ENCODE measurements at regions not wholly inside any gene's neighbourhood (a gene's known extent, or its start where the extent isn't known, plus 50 kb on each side); places are given as distances from the start of the nearest gene placed in this dataset.
A peak's percentile ranks its signal among the peaks of the same experiment; 100 is the strongest.

DNA sequence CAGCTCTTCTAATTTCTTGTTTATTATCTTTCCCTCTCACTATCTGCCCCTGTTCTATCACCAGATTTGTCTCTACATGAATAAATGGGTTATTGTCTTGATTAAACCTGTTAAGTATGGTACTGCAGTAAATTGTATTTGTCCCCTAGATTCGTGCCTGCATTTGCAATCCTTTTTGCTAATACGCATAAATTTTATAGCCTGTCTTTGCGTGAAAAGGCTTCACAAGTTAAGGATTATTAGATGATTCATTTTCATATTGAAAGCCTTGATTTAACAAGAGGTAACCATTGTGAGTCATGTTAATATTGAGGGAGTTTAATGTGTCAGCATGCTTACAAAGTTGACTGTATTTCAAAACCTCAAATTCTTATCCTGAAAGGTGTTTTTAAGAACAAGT, 204.6 kb downstream of the PCSK1 start (continued):
- TF ChIP-seq, protein P1, sequence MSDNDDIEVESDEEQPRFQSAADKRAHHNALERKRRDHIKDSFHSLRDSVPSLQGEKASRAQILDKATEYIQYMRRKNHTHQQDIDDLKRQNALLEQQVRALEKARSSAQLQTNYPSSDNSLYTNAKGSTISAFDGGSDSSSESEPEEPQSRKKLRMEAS (IDR thresholded peaks at IDR 0.05; ENCODE audit: low read depth, low read length): no peak
- TF ChIP-seq BMI1 (IDR thresholded peaks at IDR 0.05; ENCODE audit: borderline replicate concordance) (no peak), ASH2L (IDR thresholded peaks at IDR 0.05; ENCODE audit: borderline replicate concordance, low read depth) (no peak), EP300 (IDR thresholded peaks at IDR 0.05; ENCODE audit: borderline replicate concordance in 1 of 2, control insufficient read depth in 1 of 2, low read depth in 2 of 2, low read length in 2 of 2) (no peak), CHD1 (IDR thresholded peaks at IDR 0.05; ENCODE audit: low read depth, low read length) (no peak), IKZF2 (IDR thresholded peaks at IDR 0.05) (no peak), POLR2AphosphoS2 (IDR thresholded peaks at IDR 0.05; ENCODE audit: low read depth, low read length) (no peak), SMAD5 (IDR thresholded peaks at IDR 0.05; ENCODE audit: low read depth) (no peak)
- TF ChIP-seq, protein P2, sequence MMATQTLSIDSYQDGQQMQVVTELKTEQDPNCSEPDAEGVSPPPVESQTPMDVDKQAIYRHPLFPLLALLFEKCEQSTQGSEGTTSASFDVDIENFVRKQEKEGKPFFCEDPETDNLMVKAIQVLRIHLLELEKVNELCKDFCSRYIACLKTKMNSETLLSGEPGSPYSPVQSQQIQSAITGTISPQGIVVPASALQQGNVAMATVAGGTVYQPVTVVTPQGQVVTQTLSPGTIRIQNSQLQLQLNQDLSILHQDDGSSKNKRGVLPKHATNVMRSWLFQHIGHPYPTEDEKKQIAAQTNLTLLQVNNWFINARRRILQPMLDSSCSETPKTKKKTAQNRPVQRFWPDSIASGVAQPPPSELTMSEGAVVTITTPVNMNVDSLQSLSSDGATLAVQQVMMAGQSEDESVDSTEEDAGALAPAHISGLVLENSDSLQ (IDR thresholded peaks at IDR 0.05): no peak
- TF ChIP-seq, protein P3, sequence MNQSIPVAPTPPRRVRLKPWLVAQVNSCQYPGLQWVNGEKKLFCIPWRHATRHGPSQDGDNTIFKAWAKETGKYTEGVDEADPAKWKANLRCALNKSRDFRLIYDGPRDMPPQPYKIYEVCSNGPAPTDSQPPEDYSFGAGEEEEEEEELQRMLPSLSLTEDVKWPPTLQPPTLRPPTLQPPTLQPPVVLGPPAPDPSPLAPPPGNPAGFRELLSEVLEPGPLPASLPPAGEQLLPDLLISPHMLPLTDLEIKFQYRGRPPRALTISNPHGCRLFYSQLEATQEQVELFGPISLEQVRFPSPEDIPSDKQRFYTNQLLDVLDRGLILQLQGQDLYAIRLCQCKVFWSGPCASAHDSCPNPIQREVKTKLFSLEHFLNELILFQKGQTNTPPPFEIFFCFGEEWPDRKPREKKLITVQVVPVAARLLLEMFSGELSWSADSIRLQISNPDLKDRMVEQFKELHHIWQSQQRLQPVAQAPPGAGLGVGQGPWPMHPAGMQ (IDR thresholded peaks at IDR 0.05; ENCODE audit: borderline replicate concordance): no peak

DNA sequence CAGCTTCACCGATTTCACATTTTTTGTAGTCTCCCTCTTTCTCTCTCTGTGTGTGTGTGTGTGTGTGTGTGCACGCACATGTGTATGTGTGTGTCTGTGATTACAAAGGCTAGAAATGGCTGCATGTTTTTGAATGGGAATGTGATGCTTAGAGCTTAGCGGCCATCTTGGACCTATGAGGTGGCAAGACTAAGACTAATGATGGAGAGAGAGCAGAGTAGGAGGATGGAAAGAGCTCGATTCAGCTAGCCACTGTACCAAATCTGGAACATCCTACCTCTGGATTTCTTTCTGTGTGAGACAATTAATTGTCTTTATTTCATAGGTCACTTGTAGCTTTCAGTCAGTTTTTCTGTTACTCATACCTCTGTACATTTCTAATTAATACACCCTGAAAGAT, 205.1 kb downstream of the PCSK1 start:
- no peaks in the 10 kb centered on the region for H3K36me3 ChIP-seq (ENCODE audit: control insufficient read depth in 2 of 2, insufficient read depth in 2 of 2, low read length in 1 of 2)
- H3K9ac ChIP-seq (ENCODE audit: control insufficient read depth, insufficient read depth, low read length): no peak overlapping the region
- RAD21 ChIA-PET (ENCODE audit: unreplicated experiment): interaction anchor here (0.6 kb wide), 1 partner anchor 10 kb away, joined by 3 read pairs; no protein-coding TSS in a partner anchor
- WGBS (ENCODE audit: insufficient coverage, insufficient replicate concordance, low lambda C conversion rate, missing lambda C conversion rate): 80% methylated on average over 4 of the region's 4 CpGs
- POLR2A ChIA-PET: no interaction called here
- no peak for FAIRE-seq
- TF ChIP-seq TBL1XR1 (IDR thresholded peaks at IDR 0.05; ENCODE audit: low read depth, low read length) (no peak), YY1 (IDR thresholded peaks at IDR 0.05; ENCODE audit: low read depth, low read length) (peak; percentile 23; the same call in 1 of the 2 replicates)
- no peak overlapping the region for H3K4me3 ChIP-seq
- SMC1A ChIA-PET (ENCODE audit: uncharacterized antibody, unreplicated experiment): interaction anchor here (0.9 to 1.2 kb wide), 4 partner anchors 28 to 337 kb away, joined by 3 read pairs; no protein-coding TSS in a partner anchor
- H2AFZ ChIP-seq (ENCODE audit: control insufficient read depth, low read depth, low read length): no peak overlapping the region
- no peaks in the 10 kb centered on the region for H3K79me2 ChIP-seq (ENCODE audit: control insufficient read depth, insufficient read depth, low read length)
- H3K9me3 ChIP-seq (replicated peaks; ENCODE audit: control insufficient read depth, insufficient read depth, low read length): no peaks in the 10 kb centered on the region; the same call in 1 of the 3 replicates
- intact Hi-C loops (cut with micrococcal nuclease; ENCODE audit: unreplicated experiment): no loop called here
- no peak for ATAC-seq
- no TSS peak for BruUV-seq (replicated peaks)
- H3K4me1 ChIP-seq (ENCODE audit: control insufficient read depth, insufficient read depth, low read length): no peaks in the 10 kb centered on the region
- in situ Hi-C loops (cut with MboI): no loop called here
- no peaks in the 10 kb centered on the region for H4K20me1 ChIP-seq (ENCODE audit: control insufficient read depth, insufficient read depth)
- H3K27ac ChIP-seq (ENCODE audit: control insufficient read depth, insufficient read depth): no peak overlapping the region
- CTCF ChIA-PET: interaction anchor here (2.1 kb wide), 1 partner anchor 13 kb away, joined by 4 read pairs; no protein-coding TSS in a partner anchor
- H3K4me2 ChIP-seq (ENCODE audit: control insufficient read depth, insufficient read depth): no peak overlapping the region
- DNase-seq (ENCODE audit: low read depth, low spot score): no peak
- no peaks in the 10 kb centered on the region for H3K27me3 ChIP-seq (replicated peaks in 1 of 2; ENCODE audit: control insufficient read depth in 2 of 2, insufficient read depth in 2 of 2, low read length in 1 of 2)
